ENCODE measurements at regions not wholly inside any gene's neighbourhood (a gene's known extent, or its start where the extent isn't known, plus 50 kb on each side); places are given as distances from the start of the nearest gene placed in this dataset.

DNA sequence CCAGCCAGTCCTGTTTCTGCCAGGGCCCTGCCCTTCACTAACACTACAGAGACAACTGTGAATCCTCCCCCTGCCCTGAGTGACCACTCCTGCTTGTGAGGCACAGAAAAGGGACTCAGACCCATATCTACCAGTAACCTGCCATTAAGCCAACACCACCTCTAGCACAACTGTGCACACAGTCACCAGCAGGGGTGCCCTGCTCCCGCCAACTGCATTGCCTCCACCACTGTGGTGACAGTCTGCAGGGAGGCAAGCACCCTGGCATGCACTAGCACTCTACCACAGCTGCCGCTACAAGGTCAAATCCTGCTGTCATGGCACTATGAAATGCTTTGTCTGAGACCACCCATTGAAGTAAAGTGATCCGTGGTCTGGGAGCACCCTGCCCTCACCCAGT is 1028.5 kb upstream of the CDH9 start:
- DNase-seq (ENCODE audit: low read depth) = no peak
- TF ChIP-seq, protein P1, sequence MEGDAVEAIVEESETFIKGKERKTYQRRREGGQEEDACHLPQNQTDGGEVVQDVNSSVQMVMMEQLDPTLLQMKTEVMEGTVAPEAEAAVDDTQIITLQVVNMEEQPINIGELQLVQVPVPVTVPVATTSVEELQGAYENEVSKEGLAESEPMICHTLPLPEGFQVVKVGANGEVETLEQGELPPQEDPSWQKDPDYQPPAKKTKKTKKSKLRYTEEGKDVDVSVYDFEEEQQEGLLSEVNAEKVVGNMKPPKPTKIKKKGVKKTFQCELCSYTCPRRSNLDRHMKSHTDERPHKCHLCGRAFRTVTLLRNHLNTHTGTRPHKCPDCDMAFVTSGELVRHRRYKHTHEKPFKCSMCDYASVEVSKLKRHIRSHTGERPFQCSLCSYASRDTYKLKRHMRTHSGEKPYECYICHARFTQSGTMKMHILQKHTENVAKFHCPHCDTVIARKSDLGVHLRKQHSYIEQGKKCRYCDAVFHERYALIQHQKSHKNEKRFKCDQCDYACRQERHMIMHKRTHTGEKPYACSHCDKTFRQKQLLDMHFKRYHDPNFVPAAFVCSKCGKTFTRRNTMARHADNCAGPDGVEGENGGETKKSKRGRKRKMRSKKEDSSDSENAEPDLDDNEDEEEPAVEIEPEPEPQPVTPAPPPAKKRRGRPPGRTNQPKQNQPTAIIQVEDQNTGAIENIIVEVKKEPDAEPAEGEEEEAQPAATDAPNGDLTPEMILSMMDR (IDR thresholded peaks at IDR 0.05; ENCODE audit: low read depth, low read length) = peak; percentile 10
- no peak for TF ChIP-seq POLR2A (IDR thresholded peaks at IDR 0.05; ENCODE audit: extremely low read depth, insufficient read length)
- no peak overlapping the region for H3K4me3 ChIP-seq (ENCODE audit: low read depth, low read length)

DNA sequence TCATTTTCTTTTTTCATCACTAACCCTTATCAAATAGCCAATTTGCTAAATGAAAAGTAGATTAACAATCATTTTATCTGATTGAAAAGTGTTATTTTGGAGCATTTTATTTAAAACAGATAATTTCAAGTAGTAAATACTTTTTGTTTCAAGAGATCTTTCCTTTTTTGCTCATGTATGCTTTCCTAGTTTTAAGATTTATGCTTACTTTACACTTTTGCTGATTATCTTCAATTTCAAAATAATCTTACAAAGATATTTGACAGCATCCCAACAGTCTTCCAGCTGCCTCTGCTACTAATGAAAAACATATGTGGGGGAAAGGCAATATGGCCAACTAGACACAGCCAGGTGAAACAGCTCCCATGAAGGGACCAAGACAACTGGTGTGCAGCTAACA is 1027.3 kb upstream of the CDH9 start:
- no peak for DNase-seq (ENCODE audit: low read depth)
- TF ChIP-seq, protein P1 (IDR thresholded peaks at IDR 0.05; ENCODE audit: low read depth, low read length) = no peak
- TF ChIP-seq, protein P2, sequence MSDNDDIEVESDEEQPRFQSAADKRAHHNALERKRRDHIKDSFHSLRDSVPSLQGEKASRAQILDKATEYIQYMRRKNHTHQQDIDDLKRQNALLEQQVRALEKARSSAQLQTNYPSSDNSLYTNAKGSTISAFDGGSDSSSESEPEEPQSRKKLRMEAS (IDR thresholded peaks at IDR 0.05; ENCODE audit: low read depth, low read length) = no peak
- no peak overlapping the region for H3K4me3 ChIP-seq (ENCODE audit: low read depth, low read length)

DNA sequence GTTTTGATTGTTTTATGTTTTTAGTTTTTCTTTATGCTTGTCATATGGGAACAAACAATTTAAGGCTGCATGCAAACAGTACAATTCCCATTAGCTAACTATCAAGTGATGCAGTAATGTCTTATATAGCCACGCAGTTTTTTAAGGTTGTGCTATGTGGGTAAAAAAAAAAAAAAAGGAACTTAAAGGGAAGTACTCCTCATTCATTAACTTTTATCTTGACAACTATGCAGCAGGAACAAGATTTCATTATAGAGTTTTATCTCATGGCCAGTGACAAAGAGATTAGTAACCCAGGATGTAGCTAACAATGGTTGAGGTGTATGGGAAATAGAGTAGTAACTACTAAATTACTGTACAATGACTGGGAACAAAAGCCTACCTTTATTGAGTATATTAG is 1008.2 kb upstream of the CDH9 start:
- no peak for DNase-seq (ENCODE audit: low read depth)
- H3K4me3 ChIP-seq (ENCODE audit: low read depth, low read length) = no peak overlapping the region
- TF ChIP-seq, protein P1 (IDR thresholded peaks at IDR 0.05; ENCODE audit: low read depth, low read length) = no peak
- TF ChIP-seq POLR2A (IDR thresholded peaks at IDR 0.05; ENCODE audit: extremely low read depth, insufficient read length) = no peak
- TF ChIP-seq, protein P2 (IDR thresholded peaks at IDR 0.05; ENCODE audit: low read depth, low read length) = no peak
- TF ChIP-seq MYC (IDR thresholded peaks at IDR 0.05; ENCODE audit: low read depth, low read length) = no peak

DNA sequence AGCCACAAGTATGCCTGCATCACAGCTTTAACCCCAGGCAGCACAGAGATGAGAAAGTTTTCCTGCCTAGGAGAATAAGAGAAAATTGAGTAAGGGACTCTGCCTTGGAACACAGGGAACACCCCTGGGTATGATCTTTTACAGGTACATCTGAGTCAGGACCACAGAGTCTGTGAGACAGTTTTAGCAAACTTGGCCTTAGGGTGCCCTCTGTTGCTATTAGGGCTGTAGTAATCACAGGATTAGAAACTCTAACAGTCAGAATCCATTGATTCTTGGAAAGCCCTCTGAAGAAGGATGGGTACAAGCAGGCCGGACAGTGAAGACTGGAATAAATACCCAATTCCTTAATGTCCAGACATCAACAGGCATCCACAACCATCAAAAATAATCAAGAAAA is 989.5 kb upstream of the CDH9 start:
- no peak for TF ChIP-seq POLR2A (IDR thresholded peaks at IDR 0.05; ENCODE audit: extremely low read depth, insufficient read length)
- TF ChIP-seq MYC (IDR thresholded peaks at IDR 0.05; ENCODE audit: low read depth, low read length) = no peak
- TF ChIP-seq, protein P2 (IDR thresholded peaks at IDR 0.05; ENCODE audit: low read depth, low read length) = no peak
- TF ChIP-seq, protein P1 (IDR thresholded peaks at IDR 0.05; ENCODE audit: low read depth, low read length) = no peak
- no peak for DNase-seq (ENCODE audit: low read depth)
- H3K4me3 ChIP-seq (ENCODE audit: low read depth, low read length) = no peak overlapping the region

DNA sequence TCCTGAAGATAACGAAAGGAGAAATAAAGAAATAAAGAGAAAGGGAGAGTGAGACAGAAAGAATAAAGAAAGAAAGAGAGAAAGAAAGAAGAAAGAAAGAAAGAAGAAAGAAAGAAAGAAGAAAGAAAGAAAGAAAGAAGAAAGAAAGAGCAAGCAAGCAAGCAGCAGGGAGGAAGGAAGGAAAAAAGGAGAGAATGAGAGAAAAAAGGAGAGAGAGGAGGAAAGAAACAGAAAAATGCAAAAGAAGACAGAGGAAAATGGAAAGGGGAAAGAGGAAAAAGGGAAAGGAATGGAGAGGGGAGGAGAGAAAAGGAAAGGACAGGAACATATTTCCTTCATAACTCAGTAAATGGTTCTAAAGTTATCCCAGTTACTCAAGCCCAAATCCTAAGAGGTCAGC is 978.8 kb upstream of the CDH9 start:
- H3K4me3 ChIP-seq (ENCODE audit: low read depth, low read length) = no peak overlapping the region
- TF ChIP-seq POLR2A (IDR thresholded peaks at IDR 0.05; ENCODE audit: extremely low read depth, insufficient read length) (no peak), MYC (IDR thresholded peaks at IDR 0.05; ENCODE audit: low read depth, low read length) (no peak)
- no peak for DNase-seq (ENCODE audit: low read depth)

DNA sequence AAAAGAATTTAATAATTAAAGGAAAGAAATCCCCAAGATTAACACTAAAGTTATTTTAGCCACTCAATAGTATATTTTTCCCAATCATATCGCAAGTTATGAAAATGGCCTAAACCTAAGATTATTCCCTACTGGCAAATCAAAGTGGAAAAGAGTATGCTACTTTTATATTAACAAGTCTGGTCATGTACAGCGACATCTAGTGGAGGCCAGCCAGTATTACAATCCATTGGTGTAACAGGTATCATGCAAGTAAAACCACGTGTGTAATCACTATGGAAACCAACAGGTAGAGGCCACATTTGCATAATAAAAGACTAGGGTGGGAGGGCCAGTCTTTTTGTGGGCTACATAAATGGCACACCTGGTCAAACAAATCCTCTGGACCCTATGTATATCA is 976.4 kb upstream of the CDH9 start:
- no peak for TF ChIP-seq POLR2A (IDR thresholded peaks at IDR 0.05; ENCODE audit: extremely low read depth, insufficient read length)
- TF ChIP-seq, protein P1 (IDR thresholded peaks at IDR 0.05; ENCODE audit: low read depth, low read length) = peak; percentile 67
- TF ChIP-seq, protein P2 (IDR thresholded peaks at IDR 0.05; ENCODE audit: low read depth, low read length) = no peak
- TF ChIP-seq MYC (IDR thresholded peaks at IDR 0.05; ENCODE audit: low read depth, low read length) = no peak
- no peak overlapping the region for H3K4me3 ChIP-seq (ENCODE audit: low read depth, low read length)
- DNase-seq (ENCODE audit: low read depth) = peak; percentile 42
